Activated B cell treated with CpG ODN at 0.5 μM for 24 hours (primary cell): ENCODE measurements at regions not wholly inside any gene's neighbourhood (a gene's known extent, or its start where the extent isn't known, plus 50 kb on each side); places are given as distances from the start of the nearest gene placed in this dataset.

Source experiments
- ATAC-seq: fragments of 200-7000 bp; cut with Tn5 transposase; one replicate; pipeline ENCODE4 v1.10.0; 2021; ENCODE audit warnings: low read depth, mild to moderate bottlenecking, moderate library complexity
- CTCF ChIA-PET: fragments of 350-600 bp; sonication (Branson Sonifier 250); formaldehyde crosslinking; loops from one replicate; lab custom pipeline; 2021; ENCODE audit warnings: antibody characterized with exemption; lab: Charles Lee
- POLR2A ChIA-PET: fragments of 350-600 bp; sonication (Branson Sonifier 250); formaldehyde crosslinking; loops from one replicate; lab custom pipeline; 2021; ENCODE audit warnings: antibody characterized with exemption; lab: Charles Lee
- DNase-seq: peaks from one replicate; pipeline ENCODE4 v3.0.0; 2022
- H3K27ac Mint-ChIP-seq: one replicate; pipeline ENCODE4 v1.8.0; 2020; ENCODE audit warnings: mixed read lengths
- H3K27me3 Mint-ChIP-seq: one replicate; pipeline ENCODE4 v1.8.0; 2021; ENCODE audit warnings: mixed read lengths
- H3K36me3 Mint-ChIP-seq: one replicate; pipeline ENCODE4 v1.8.0; 2021; ENCODE audit warnings: low read depth, mixed read lengths
- H3K4me1 Mint-ChIP-seq: one replicate; pipeline ENCODE4 v1.8.0; 2021; ENCODE audit warnings: mixed read lengths
- H3K4me3 Mint-ChIP-seq: one replicate; pipeline ENCODE4 v1.8.0; 2020; ENCODE audit warnings: mild to moderate bottlenecking, mixed read lengths
- H3K9me3 Mint-ChIP-seq: one replicate; pipeline ENCODE4 v1.8.0; 2020; ENCODE audit warnings: mixed read lengths
- intact Hi-C: fragments of 100-400 bp; cut with micrococcal nuclease; formaldehyde crosslinking; loops from one replicate; pipeline ENCODE4 v1.15.1; 2024
- TF ChIP-seq, protein P1 (sequence below): fragments of 200-600 bp; IDR thresholded peaks from one replicate; pipeline ENCODE4 v1.8.0; 2022; ENCODE audit warnings: antibody characterized with exemption, mild to moderate bottlenecking

DNA sequence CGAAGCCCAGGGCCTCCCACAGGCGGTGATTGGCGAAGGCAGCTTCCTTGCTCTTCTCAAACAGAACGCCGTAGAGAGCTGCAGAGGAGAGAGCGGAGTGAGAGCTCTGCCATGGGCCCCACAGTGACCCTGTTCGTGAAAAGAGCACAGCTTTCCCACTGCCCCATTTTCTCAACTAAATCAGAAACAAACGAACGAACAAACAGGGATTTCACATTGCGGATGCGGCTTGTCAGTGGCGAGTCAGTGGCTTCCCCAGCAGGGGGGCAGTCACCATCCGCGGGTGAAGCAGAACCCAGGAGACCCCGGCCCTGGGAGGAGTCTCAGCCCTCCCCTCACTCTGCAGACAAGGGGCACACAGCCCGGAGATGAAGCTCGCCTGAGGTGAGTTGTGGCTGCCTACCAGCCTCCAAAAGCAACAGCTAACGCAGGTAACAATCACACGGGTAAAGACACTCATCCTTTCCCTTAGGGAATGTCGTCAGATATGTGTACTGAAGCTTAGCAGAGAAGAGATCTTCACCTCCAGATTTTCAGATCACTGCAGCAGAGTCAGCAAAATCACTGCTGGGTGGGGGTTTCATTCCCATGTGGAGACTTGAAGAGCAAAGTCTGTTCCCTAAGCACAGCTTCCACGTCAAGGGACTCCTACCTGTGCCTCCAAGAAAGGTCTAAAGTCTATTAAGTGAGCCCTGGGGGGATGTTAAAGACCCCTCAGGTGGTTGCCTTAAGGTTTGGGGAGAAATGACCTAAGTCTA is 51.2 kb upstream of the GPR31 start:
- no peak overlapping the region for H3K4me3 Mint-ChIP-seq
- ChIA-PET POLR2A (no interaction called here), CTCF (no interaction called here)
- intact Hi-C loops = no loop called here
- H3K27ac Mint-ChIP-seq = no peak overlapping the region
- H3K36me3 Mint-ChIP-seq = no peaks in the 10 kb centered on the region
- no peaks in the 10 kb centered on the region for H3K9me3 Mint-ChIP-seq
- TF ChIP-seq, protein P1, sequence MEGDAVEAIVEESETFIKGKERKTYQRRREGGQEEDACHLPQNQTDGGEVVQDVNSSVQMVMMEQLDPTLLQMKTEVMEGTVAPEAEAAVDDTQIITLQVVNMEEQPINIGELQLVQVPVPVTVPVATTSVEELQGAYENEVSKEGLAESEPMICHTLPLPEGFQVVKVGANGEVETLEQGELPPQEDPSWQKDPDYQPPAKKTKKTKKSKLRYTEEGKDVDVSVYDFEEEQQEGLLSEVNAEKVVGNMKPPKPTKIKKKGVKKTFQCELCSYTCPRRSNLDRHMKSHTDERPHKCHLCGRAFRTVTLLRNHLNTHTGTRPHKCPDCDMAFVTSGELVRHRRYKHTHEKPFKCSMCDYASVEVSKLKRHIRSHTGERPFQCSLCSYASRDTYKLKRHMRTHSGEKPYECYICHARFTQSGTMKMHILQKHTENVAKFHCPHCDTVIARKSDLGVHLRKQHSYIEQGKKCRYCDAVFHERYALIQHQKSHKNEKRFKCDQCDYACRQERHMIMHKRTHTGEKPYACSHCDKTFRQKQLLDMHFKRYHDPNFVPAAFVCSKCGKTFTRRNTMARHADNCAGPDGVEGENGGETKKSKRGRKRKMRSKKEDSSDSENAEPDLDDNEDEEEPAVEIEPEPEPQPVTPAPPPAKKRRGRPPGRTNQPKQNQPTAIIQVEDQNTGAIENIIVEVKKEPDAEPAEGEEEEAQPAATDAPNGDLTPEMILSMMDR = no peak
- no peaks in the 10 kb centered on the region for H3K4me1 Mint-ChIP-seq
- peaks cover 25% of the 10 kb centered on the region for H3K27me3 Mint-ChIP-seq
- ATAC-seq (no peak), DNase-seq (no peak)

GRCh38 chr6:167209577-167209975 is 51.8 kb upstream of the GPR31 start:
- peaks cover 25% of the 10 kb centered on the region for H3K27me3 Mint-ChIP-seq
- no peak overlapping the region for H3K4me3 Mint-ChIP-seq
- CTCF ChIA-PET = no interaction called here
- POLR2A ChIA-PET = no interaction called here
- H3K9me3 Mint-ChIP-seq = no peaks in the 10 kb centered on the region
- no peaks in the 10 kb centered on the region for H3K4me1 Mint-ChIP-seq
- no peak for ATAC-seq
- intact Hi-C loops = no loop called here
- H3K27ac Mint-ChIP-seq = no peak overlapping the region
- no peak for DNase-seq
- H3K36me3 Mint-ChIP-seq = no peaks in the 10 kb centered on the region
- TF ChIP-seq, protein P1 = no peak

GRCh38 chr6:167210375-167211294 is 52.9 kb upstream of the GPR31 start:
- intact Hi-C loops = no loop called here
- no peaks in the 10 kb centered on the region for H3K36me3 Mint-ChIP-seq
- ATAC-seq (no peak), DNase-seq (no peak)
- no peak overlapping the region for H3K4me3 Mint-ChIP-seq
- TF ChIP-seq, protein P1 = no peak
- no peaks in the 10 kb centered on the region for H3K4me1 Mint-ChIP-seq
- H3K9me3 Mint-ChIP-seq = no peaks in the 10 kb centered on the region
- peaks cover 25% of the 10 kb centered on the region for H3K27me3 Mint-ChIP-seq
- CTCF ChIA-PET = no interaction called here
- H3K27ac Mint-ChIP-seq = no peak overlapping the region
- POLR2A ChIA-PET = no interaction called here

DNA sequence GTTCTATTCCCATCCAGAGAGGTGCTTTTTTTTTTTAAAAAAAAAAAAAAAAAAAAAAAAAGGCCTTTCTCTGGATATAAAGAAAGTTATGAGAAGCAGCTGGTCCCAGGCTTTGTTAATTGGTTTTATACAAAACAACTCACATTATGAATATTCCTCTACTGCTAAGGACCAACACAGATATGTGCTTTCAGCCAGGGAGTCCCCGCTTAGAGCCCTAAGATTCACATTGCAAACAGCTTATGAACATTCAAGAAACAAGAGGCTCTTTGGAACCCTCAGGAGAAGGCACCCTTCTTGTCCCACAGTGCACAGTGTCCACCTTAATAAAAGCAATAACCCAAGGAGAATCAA is 53.5 kb upstream of the GPR31 start:
- ChIA-PET POLR2A (no interaction called here), CTCF (no interaction called here)
- TF ChIP-seq, protein P1 = no peak
- Mint-ChIP-seq H3K36me3 (no peaks in the 10 kb centered on the region), H3K27me3 (peaks cover 24% of the 10 kb centered on the region), H3K4me3 (no peak overlapping the region), H3K9me3 (no peaks in the 10 kb centered on the region), H3K4me1 (no peaks in the 10 kb centered on the region), H3K27ac (no peak overlapping the region)
- no peak for DNase-seq
- intact Hi-C loops = no loop called here
- no peak for ATAC-seq
